ENCODE measurements at regions not wholly inside any gene's neighbourhood (a gene's known extent, or its start where the extent isn't known, plus 50 kb on each side); places are given as distances from the start of the nearest gene placed in this dataset.
A peak's percentile ranks its signal among the peaks of the same experiment; 100 is the strongest.
"Not testable (repeated sequence)": the region's sequence is repeated elsewhere in the genome, so short reads cannot be mapped to it uniquely, and the experiment has no call there.

DNA sequence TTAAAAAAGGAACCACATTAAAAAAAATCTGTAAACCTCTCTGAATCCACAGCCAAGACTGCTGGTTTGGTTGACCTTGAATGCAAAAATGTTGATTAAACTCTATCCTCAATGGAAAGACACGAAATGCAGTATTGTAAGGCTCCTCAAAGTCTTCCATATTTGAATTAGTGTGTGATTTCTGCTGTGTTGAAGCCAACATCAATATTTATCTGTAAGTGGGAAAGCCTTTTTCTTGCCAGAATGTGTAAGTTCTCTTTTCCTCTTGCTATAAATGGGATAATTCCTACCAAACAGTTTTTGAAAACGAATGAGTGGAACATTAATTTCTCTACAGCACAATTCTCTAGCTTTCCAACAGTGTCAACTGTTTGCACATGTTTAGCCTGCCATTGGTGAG lies 422.1 kb upstream of the TNC start:
- DNase-seq (ENCODE audit: low read depth, low spot score), result peak; percentile 65

DNA sequence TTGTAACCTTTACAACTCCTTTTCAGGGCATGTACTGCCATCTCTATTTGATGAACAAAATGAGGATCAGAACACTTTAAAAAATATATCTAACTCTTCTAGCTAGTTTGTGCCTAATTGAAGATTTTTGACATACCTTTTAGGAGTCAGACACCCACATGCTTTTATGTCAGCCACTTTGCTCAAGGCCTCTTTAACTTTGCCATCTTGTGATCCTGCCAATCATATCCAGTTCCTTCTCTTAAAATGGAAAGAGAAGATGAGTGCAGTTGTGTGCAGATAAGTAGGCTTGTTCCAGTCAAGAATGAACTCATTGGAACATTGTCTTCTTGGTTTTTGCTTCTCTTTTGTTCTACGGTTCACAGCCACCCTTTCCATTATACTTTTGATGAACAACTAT lies 425.6 kb upstream of the TNC start:
- DNase-seq (ENCODE audit: low read depth, low spot score), result no peak

DNA sequence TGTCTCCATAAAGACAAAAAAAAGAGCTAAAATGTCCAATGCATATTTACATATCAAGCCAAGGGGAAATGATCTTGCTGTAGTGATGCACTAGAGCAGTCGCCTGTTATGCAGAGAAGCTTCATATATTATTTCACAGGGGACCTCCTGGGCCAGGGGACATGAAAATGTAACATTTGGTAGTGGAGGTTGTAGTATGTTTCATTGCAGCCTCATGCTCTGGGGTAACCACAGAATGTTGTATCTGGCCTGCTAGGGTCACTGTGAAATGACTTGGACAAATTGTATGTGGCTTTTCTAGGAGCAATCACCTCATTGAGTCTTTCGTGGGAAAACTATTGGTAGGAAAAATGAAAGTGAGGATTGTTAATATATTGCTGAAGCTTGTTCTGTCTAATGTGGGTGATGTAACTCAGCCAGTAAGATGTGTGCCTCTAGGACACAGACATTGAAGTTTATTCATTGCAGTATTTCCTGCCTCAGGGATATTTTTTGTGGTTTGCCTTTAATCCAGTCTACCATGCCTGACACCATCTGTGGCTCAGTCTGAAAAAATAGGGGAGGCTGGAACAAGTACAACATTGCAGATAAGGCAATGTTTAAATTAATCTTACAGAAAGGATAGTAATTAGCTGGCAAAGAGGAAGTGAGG lies 430.8 kb upstream of the TNC start:
- DNase-seq (ENCODE audit: low read depth, low spot score), result peak; percentile 34

DNA sequence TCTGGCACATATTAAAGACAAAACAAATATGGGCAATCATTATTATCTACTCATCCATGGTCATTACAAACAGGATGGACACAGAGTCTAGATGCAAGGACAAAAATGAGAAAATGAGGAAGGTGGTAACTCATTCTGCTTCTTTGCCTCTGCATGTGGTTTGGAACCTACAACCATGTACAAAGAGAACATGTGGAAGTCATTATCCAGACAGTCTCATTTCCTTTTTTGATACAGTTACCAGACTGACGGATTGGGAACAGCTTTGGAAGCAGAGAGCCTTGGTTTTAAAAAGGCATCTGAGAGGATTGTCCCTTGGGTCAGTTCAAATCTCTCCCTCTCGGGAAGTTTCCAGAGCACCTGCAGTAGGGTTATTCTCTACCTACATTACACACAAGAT lies 433.4 kb upstream of the TNC start:
- DNase-seq (ENCODE audit: low read depth, low spot score), result no peak

DNA sequence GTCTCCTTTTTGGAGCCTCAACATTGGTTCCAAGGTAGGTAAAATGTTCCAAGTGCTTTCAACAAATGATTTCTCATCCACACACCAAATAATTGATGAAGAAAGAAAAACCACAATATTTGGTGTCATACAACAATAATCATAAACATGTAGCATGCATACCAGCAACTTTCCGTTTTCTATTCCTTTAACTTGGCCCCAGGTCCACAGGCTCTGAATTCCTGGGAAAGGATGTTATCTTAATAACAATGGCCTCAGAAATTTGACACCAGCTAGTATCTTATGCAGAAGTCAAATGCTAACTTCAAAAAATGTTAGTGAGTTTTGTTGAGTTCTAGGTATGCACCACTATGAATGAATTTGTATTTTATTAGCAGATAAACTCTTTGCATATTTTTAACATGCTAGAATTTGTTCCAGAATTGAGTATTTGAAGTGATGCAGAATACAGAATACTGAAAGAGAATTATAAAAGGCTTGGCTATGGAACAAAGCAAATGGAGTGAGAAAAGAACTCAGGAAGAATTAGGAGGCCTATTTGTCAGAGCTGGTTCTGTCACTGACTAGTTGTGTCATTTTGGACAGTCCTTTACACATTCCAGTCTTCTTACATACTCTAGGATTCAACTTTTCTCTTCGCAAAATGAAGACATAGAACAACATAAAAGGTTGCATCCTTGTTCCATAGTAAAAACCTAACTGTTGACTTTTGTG lies 435.3 kb upstream of the TNC start:
- peak; percentile 15 for DNase-seq (ENCODE audit: low read depth, low spot score)

DNA sequence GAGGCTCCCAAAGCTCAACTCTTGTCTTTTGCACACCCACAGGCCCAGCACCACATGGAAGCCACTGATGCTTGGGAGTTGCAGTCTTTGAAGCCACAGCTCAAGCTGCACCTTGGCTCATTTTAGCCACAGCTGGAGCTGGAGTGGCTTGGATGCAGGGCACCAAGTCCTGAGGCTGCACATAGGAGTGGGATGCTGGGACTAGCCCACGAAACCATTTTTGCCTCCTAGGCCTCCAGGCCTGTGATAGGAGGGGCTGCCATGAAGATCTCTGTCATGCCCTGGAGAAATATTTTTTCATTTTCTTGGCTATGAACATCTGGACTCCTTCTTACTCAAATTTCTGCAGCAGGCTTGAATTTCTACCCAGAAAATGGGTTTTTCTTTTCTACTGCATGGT lies 438.5 kb upstream of the TNC start:
- no peak for DNase-seq (ENCODE audit: low read depth, low spot score)

DNA sequence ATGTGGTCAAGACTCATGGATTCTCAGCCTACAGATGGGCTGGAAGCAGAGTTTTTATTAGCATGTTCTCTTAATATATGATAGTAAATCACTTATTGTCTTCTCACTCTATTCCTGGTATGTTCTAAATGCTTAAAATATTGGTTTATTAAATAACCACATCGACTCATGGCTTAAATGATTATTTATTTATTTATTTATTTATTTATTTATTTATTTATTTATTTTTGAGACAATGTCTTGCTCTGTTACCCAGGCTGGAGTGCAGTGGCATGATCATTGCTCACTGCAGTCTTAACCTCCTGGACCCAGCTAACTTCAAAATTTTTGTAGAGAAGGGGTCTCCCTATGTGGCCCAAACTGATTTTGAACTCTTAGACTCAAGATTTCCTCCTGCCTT lies 457.2 kb upstream of the TNC start:
- DNase-seq (ENCODE audit: low read depth, low spot score), result no peak

DNA sequence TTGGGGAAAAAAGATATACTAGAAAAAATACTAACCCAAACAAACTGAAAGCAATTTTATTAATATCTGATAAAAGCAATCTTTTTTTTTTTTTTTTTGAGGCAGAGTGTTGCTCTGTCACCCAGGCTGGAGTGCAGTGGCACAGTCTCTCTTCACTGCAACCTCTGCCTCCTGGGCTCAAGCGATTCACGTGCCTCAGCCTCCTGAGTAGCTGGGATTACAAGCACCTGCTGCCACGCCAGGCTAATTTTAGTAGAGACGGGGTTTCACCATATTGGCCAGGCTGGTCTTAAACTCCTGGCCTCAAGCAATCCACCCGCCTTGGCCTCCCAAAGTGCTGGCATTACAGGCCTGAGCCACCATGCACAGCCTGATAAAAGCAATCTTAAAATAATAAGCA lies 467.5 kb upstream of the TNC start:
- not testable (repeated sequence) for DNase-seq (ENCODE audit: low read depth, low spot score)

DNA sequence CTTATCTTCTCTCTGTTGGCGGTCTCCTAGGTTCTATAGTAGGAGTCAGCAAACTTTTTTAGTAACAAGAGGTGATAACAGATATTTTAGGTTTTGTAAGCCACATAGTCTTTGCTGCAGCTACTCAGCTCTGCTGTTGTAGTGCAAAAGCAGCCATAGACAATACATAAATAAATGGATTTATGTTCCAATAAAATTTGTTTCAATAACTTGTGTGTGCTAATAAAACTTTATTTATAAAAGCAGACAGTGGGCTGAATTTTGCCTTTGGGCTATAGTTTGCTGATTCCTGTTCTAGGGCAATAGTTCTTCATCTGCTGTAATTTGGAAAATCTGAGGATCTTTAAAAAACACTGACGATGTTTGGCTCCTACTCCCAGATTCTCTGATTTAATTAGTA lies 469.4 kb upstream of the TNC start:
- no peak for DNase-seq (ENCODE audit: low read depth, low spot score)

DNA sequence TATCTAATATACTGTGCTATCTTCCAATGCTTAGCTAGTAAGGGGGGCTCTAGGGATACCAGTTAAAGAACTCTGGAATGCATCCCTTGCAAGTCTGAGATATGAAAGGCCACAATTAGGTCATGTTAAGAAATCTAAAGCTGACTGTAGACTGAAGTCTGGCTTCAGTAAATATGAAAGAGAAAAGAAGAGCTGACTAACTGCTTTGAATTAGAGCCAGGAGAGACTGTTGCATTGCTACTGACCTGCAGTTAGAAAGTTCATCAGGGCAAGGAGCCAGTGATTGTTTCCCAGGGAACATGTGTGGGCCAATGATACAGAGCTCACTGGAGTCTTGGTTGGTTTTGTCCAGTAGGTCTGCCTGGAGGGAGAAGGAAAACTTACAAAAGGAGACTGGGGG lies 472.1 kb upstream of the TNC start:
- peak; percentile 85 for DNase-seq (ENCODE audit: low read depth, low spot score)

DNA sequence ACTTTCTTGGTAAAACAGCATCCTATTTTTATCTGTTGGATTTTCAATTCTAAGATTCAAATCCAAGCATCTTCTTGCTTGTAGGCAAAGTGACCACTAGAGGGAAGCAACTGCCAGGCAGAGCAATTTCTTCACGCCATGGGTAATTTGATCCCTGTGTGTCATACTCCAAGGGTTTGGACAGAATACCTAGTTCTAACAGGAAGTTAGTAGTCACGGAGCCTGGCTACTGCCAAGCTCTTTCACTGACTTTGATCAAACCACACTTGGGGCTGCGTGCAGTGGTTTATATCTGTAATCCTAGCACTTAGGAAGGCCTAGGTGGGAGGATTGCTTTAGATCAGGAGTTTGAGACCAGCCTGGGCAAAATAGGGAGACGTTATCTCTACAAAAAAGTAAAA lies 473.6 kb upstream of the TNC start:
- DNase-seq (ENCODE audit: low read depth, low spot score), result peak; percentile 98

DNA sequence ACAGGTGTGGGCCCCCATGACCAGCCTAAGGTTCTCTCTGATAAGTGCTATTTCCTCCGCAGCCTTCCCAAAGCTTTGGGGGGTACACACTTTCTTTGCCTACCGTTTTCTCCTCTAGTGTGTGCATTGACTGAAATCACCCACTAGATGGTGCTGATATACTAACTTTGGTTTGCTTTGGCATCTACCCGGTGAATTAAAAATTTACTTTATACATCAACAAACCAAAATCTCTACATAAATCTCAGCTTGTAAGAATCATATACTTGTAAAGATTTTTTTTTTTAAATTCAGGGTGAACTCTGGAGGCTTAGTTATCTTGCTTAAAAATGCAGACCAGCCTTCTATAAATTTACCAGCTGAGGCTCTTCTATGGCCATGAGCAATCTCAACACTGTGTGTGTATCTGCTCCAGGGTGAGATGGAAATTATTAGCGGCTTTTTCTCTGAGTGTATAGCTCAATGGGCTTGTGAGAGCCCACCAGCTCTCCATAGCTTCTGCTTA lies 475.7 kb upstream of the TNC start:
- DNase-seq (ENCODE audit: low read depth, low spot score), result peak; percentile 80

DNA sequence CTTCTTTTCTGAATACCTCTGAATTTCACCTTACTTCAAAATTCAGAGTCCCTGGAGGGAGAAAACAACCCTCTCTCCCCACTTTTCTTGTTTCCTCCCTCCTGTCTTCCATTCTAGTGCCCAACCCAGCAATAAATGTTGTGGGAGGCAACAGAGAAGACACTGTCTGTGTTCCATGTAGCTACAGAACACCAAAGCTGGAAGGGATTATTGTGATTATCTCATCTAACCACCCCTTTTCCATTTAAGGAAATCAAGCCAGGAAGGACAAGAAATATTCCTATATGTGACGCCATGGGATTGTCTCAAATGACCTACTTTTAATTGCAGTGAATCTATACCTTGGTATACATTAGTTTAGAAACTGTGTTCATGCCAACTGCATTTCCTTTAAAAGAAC lies 476.6 kb upstream of the TNC start:
- peak; percentile 16 for DNase-seq (ENCODE audit: low read depth, low spot score)

DNA sequence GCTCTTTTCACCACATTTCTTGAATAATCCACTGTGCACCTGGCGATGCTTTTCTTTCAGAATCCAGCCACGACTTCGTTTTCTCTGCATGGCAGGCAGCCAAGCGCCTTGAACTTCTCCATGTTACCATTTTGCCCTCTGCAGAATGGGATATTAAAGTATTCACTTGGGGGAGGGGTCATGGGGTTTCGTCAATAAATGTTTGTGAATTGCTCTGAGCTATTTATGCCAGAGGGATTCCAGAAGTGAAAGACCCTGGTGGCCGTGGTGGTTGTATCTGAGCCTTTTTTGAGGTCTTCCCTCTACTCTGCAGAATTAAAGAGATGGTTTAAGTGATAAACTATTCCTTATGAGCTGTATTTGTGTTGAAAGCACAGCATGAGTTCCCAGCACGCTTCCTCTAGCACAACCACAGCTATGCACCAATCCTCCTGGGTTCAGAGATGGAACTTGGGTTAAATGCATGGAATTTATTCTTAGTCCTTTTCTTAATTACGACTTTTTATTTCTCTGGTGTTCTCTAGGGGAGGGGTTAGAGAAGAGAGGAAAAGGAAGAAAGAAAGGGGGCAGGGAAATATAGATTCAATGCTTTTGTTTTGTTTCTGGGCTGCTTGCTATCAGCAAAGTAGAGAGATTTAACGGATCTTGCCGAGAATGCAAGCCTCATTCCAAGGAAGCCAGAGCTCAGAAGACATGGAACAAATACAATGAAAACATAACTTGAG lies 478.2 kb upstream of the TNC start:
- DNase-seq (ENCODE audit: low read depth, low spot score), result peak; percentile 93

DNA sequence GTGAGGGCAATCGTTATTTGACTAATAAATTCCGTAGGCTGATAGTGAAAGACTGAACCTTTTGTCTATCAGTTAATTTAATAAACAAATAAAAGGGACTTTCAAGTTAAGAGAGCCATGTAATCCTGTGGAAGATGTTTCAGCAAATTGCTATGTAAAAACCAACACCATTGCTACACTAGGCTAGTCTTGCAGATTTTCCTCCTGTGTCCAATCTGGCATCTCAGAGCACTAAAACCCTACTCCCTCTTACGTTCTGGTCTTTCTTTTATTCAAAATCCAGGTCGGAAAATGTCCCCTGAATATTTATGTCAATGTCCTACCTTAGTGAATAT lies 478.8 kb upstream of the TNC start:
- DNase-seq (ENCODE audit: low read depth, low spot score), result no peak

DNA sequence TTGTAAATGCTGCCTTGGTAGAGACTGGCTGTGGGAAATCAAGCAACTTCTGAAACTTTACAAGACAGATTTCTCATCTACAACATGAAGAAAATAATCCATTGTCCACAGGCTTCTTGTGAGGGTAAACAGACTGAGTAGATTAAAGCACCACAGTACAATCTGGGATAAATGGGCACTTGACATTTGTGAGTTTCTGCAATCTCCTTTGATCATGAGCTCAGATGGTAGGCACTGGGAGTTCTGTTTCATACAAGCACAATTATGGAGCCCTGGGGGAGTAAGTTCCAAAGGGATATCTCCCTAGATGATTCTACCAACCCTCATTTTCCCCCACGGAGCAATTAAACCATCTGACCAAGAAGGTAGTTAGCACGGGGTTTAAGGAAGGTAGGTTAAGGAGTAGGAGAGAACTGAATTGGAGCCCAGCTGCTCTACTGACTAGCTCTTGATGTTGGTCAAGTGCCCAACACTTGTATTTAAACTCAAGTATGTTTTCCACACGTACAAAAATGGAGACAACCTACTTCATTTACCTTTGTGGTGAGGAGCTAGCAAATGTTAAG lies 479.5 kb upstream of the TNC start:
- peak; percentile 27 for DNase-seq (ENCODE audit: low read depth, low spot score)

DNA sequence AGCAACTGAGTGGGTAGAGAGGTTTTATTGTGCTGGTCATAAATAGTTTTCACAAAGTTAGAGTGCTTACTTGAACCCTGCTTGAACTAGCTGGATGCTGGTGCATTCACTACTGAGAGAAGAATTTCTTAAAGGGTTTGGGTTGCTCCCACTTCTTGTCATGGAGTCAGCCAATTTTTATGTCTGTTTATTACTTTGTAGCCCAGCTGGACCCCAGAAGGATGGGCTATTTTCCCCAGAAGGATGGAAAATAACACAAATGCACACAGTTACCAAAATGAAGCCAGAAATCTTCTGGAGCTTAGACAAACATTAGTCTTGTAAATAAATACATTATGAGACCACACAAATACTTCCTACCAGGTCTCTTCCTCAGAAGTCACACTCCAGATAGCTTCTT lies 480.8 kb upstream of the TNC start:
- DNase-seq (ENCODE audit: low read depth, low spot score), result no peak

DNA sequence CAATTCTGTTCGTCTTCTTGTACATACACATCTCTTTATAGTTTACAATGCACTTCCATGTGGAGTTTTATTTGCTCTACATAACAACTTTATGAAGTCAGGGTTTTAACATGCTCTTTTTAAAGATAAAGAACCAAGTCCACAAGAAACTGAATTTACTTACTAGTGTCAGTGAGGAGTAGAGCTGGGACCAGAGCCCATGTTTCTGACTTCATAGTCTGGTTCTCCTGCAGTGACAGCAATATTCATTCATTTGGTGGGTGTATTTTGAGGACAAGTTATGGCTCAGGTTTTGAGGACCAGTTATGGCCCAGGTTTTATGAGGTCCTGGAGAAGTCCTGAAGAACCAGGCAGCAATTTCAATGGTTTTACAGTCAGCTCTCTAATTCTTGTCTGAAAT lies 481.9 kb upstream of the TNC start:
- no peak for DNase-seq (ENCODE audit: low read depth, low spot score)

DNA sequence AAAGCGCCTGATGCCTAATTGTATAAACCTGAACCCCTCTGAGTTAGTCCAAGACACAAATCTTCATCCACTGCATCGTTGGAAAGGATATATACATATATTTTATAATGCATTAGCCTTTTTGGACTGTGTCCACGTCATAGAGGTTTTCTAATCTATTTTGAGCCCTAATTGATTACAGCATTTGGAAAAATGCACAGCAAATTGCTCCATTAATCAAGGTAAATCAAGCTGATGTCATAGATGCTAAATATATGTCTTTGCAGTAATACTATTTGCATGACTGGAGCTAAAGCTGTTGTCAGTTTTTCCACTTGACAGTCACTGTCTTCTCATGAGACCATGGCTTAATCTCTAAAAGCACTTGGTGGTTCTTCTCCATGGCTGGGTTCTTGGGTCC lies 483.5 kb upstream of the TNC start:
- no peak for DNase-seq (ENCODE audit: low read depth, low spot score)

DNA sequence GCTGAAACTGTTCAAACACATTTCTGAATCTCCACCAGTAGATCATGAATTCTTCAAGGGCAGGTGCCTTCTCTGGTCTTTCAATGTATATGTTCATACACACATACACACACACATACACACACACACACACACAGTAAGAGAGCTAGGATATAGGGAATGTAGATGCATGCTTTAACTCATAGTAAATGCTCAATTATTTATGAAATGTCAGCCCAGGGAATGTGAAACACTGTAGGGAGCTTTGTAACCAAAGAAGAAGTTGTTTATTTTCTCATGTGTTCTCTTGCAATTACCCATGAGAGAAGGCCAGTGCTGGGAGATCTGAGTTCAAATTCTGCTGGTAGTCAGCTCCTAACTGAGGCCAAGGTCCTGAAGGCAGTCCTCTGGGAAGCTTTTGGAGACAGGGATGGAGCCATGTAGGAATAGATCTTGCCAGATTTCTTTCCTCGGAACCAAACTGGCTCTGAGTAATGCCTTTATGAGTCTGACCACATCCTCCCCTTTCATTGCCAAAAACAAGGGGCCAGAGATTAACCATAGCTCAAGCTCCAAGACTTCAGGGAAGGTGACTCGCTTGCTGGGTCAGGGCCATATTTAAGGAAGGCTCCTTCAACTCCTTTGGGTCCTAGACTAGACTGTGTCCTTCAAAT lies 487.0 kb upstream of the TNC start:
- peak; percentile 86 for DNase-seq (ENCODE audit: low read depth, low spot score)

DNA sequence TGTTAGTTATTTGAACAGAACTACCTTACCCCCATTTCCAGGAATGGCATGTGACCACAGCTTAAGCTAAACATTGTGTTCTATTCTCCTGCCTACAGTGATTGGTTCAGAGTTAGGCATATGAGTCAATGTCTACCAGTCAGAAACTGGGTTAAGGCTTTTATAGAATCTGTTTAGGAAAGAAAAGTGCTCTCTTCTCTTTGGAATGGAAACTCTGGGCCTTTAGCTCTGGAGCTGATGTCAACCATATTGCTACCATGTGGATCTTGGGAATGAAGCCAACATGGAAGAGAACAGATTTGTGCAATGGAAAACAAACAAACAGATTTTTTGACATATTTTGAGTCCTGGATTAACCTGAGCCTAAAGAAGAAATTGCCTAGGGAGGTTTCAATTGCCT lies 488.9 kb upstream of the TNC start:
- DNase-seq (ENCODE audit: low read depth, low spot score), result no peak

DNA sequence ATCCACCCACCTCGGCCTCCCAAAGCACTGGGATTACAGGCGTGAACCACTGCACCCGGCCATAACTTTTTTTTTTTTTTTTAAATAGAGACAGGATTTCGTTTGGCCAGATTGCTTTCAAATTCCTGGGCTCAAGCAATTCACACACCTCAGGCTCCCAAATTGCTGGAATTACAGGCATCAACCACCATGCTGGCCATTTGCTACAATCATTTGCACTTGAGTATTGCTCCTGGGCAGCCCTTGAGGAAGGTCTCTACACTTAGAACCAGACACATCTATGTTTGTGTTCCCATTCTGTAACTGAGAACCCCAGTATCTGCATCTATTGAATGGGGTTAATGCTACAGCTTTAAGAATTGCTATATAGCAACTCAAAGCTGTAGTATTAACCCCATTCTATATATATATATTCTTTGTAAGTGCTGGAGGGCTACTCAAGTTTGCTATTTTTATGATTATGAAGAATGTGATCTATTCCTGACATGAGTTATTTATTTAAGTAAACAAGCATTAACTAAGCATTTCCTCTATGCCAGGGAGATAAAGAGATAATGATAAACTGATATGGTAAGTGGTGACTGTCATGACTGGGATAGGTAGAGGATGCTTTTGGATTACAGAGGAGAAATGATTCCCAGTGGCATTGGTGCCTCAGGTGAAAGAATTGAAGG lies 496.5 kb upstream of the TNC start:
- DNase-seq (ENCODE audit: low read depth, low spot score), result no peak
